HUDEP-2 (cell line): ENCODE measurements at regions not wholly inside any gene's neighbourhood (a gene's known extent, or its start where the extent isn't known, plus 50 kb on each side); places are given as distances from the start of the nearest gene placed in this dataset.

Experiments
- DNase-seq, 76 experiments: peaks; one replicate each; lab custom pipeline; 2025; ENCODE audit not compliant: unreplicated experiment in 76 of 76; lab: John Stamatoyannopoulos, UW

- DNase-seq: no peak
These were observed 307.6 kb downstream of the FGFR2 start for GRCh38 chr10:121290674-121291073.

- DNase-seq: no peak
These were observed 306.9 kb downstream of the FGFR2 start for GRCh38 chr10:121291376-121291775.

GRCh38 chr10:121291823-121292222 lies 306.4 kb downstream of the FGFR2 start:
- no peak for DNase-seq

- DNase-seq: no peak
These were observed 305.9 kb downstream of the FGFR2 start for GRCh38 chr10:121292321-121292720.

GRCh38 chr10:121293110-121293509 lies 305.1 kb downstream of the FGFR2 start:
- DNase-seq: no peak

GRCh38 chr10:121294630-121295029 lies 303.6 kb downstream of the FGFR2 start:
- no peak for DNase-seq

GRCh38 chr10:121296378-121296777 lies 301.9 kb downstream of the FGFR2 start:
- DNase-seq: no peak

- DNase-seq: no peak
These were observed 301.2 kb downstream of the FGFR2 start for GRCh38 chr10:121296881-121297585.

GRCh38 chr10:121300723-121301122 lies 297.5 kb downstream of the FGFR2 start:
- DNase-seq: no peak

GRCh38 chr10:121302541-121303180 lies 295.6 kb downstream of the FGFR2 start:
- DNase-seq: no peak

- DNase-seq: no peak
These were observed 294.9 kb downstream of the FGFR2 start for GRCh38 chr10:121303287-121303890.

- no peak for DNase-seq
These were observed 293.2 kb downstream of the FGFR2 start for GRCh38 chr10:121305066-121305465.

GRCh38 chr10:121306159-121306673 lies 292.0 kb downstream of the FGFR2 start:
- DNase-seq: no peak

- DNase-seq: no peak
These were observed 290.7 kb downstream of the FGFR2 start for GRCh38 chr10:121307411-121307980.

GRCh38 chr10:121308020-121308419 lies 290.2 kb downstream of the FGFR2 start:
- no peak for DNase-seq

- DNase-seq: no peak
These were observed 289.1 kb downstream of the FGFR2 start for GRCh38 chr10:121309164-121309563.

- DNase-seq: no peak
These were observed 288.0 kb downstream of the FGFR2 start for GRCh38 chr10:121310151-121310711.

GRCh38 chr10:121311812-121312443 lies 286.3 kb downstream of the FGFR2 start:
- DNase-seq: no peak

- DNase-seq: no peak
These were observed 285.7 kb downstream of the FGFR2 start for GRCh38 chr10:121312587-121312986.

GRCh38 chr10:121313119-121313875 lies 284.9 kb downstream of the FGFR2 start:
- DNase-seq: no peak
